ENCODE measurements at regions not wholly inside any gene's neighbourhood (a gene's known extent, or its start where the extent isn't known, plus 50 kb on each side); places are given as distances from the start of the nearest gene placed in this dataset.

GRCh38 chr16:85188822-85189672 is 76.8 kb upstream of the CIBAR2 start:
- no peak for DNase-seq

- DNase-seq = no peak
These were observed 78.3 kb upstream of the CIBAR2 start for GRCh38 chr16:85190572-85190971.

DNA sequence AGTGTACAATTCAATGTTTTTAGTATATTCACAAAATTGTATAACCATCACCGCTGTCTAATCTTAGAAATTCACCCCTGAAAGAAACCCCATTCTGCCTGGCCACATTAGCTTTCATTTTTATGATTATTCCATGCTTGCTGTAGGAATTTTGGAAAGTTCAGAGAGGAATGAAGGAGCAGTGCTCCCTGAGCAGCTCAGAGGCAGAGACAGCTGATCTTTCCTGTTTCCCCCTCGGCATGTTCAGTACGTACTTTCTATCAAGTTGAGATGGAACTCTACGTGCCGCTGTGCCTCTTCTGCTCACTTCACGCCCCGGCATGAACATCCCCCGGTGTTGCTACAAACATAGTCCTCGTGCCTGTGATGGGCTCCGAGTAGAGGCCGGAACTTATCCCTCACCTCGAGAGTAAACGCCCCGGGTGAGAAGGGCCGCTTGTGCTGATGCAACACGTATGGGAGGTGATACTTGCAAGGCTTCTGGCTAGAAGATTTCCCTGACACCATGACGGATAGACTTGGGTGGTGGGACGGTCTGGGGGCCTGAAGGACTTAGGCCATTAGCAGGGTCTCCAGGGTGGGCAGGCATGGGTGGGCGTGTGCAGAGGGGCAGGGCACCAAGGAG is 79.2 kb upstream of the CIBAR2 start:
- DNase-seq = no peak

GRCh38 chr16:85192238-85193114 is 80.2 kb upstream of the CIBAR2 start:
- DNase-seq = peak; percentile 85

DNA sequence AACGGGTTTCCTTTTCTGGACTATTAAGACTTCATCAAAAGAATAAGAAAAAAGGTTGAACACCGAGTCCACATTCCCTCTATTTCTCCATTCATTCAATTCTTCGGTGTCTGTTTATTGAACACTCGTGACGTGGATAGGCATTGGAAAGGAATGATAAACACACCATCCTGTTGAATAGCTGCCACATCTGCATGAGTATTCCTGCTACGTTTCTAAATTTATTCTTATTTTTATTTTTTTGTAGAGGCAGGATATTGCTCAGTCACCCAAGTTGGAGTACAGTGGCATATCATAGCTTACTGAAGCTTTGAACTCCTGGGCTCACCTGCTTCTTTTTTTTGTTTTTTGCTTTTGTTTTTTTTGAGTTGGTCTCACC is 80.8 kb upstream of the CIBAR2 start:
- DNase-seq = no peak

GRCh38 chr16:85193876-85194275 is 81.6 kb upstream of the CIBAR2 start:
- no peak for DNase-seq

- DNase-seq = no peak
These were observed 82.3 kb upstream of the CIBAR2 start for GRCh38 chr16:85194307-85195270.

DNA sequence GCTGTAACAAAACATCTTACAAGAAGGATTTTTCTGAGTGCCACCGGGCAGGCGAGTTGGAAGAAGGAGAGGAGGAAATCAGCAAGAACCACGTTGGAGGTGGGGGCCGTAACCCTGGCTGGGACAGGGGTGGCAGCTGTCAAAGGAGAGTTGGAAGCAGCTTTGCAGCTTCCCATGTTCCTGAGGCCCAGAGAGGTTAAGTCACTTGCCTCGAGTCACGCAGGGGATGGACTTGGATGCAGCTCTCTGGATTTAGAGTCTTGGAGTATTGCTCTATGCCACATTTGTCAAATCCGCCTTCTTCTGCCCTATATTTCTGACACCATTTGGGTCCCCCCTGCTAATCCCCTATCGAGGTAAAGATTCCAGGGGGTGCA is 83.0 kb upstream of the CIBAR2 start:
- no peak for DNase-seq

- DNase-seq = no peak
These were observed 83.9 kb upstream of the CIBAR2 start for GRCh38 chr16:85195900-85196772.

GRCh38 chr16:85196976-85197375 is 84.7 kb upstream of the CIBAR2 start:
- no peak for DNase-seq

GRCh38 chr16:85197611-85198566 is 85.6 kb upstream of the CIBAR2 start:
- no peak for DNase-seq

DNA sequence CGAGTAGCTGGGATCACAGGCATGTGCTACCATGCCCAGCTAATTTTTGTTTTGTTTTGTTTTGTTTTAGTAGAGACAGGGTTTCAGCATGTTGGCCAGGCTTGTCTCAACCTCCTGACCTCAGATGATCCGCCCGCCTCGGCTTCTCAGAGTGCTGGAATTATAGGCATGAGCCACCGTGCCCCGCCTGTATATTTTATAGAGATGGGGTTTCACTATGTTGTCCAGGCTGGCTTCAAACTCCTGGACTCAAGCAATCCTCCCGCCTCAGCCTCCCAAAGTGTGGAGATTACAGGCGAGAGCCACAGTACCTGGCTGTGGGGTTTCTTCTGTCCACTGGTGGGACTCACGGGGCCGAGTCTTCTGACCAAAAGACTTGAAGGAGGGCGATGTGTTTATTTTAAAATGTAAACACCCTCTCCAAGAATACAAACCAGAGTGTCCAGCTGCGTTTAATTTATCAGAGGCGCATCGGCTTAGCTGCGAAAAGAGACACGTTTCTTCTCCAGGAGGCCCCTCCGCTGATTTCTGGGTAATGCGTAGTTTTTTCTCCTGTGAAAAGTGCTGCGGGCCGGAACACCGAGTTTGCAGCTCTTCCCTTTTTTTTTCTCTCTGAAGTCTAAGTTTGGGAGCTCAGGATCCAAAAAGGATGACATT is 86.9 kb upstream of the CIBAR2 start:
- DNase-seq = no peak

GRCh38 chr16:85199880-85200279 is 87.6 kb upstream of the CIBAR2 start:
- DNase-seq = no peak

DNA sequence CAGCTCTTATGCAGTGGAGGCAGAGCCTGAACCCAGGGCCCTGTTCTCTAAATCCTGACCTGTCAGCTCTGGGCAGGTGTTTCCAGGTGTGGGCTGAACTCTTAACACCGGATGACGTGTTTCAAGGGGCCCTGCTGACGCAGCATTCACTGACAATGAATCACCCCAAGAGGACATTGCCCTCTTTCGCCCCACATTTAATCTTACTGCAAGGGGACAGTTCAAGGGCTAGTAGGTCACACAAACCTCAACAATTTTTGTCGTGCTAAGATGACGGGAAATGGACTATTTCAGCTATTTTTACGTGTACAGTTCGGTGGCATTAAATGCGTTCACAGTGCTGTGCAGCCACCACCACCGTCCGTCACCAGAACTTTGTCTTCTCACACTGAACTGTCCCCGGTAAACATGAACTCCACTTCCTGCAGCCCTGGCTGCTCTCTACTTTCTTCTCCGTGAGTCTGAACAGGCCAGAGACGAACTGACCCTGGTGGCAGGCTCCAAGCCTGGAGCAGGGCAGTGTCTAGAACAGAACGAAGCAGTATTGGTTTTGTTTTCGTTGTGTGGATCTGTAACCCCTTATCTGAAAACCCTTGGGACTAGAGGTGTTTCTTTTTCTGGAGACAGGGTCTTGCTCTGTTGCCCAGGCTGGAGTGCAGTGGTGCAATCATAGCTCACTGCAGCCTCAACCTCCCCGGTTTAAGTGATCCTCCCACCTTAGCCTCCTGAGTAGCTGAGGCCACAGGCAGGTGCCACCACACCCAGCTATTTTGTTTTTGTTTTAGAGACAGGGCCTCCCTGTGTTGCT is 88.4 kb upstream of the CIBAR2 start:
- DNase-seq = no peak

- no peak for DNase-seq
These were observed 89.3 kb upstream of the CIBAR2 start for GRCh38 chr16:85201574-85201973.

- no peak for DNase-seq
These were observed 89.9 kb upstream of the CIBAR2 start for GRCh38 chr16:85202051-85202601.

- DNase-seq = peak; percentile 93
These were observed 90.6 kb upstream of the CIBAR2 start for GRCh38 chr16:85202631-85203461.

DNA sequence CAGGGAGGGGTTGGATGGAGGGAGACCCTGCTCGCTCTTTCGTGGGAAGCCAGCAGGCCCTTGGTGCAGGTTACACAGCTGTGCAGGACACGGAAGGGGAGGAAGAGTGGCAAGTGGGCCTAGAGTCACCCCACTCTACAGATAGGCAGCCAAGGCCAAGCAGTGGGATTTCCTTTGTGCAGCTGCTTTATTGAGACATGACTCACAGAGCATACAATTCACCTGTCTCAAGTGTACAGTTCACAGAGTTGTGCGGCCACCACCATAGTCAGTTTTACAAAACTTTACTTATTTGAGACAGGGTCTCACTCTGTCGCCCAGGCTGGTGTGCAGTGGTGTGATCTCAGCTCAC is 91.2 kb upstream of the CIBAR2 start:
- DNase-seq = no peak

Data from DMS 273 treated with DMSO at 0.1 percent for 48 hours (cell line).